Amniotic stem cell (primary cell): ENCODE measurements at regions not wholly inside any gene's neighbourhood (a gene's known extent, or its start where the extent isn't known, plus 50 kb on each side); places are given as distances from the start of the nearest gene placed in this dataset.
"Not testable (repeated sequence)": the region's sequence is repeated elsewhere in the genome, so short reads cannot be mapped to it uniquely, and the experiment has no call there.

Experiments used
- DNase-seq: peaks from one replicate; lab custom pipeline; 2025; lab: John Stamatoyannopoulos, UW

- DNase-seq: no peak
Measured at GRCh38 chr13:89052699-89053098, 1381.5 kb downstream of the SLITRK5 start.

- no peak for DNase-seq
Measured at GRCh38 chr13:89053418-89053817, 1382.2 kb downstream of the SLITRK5 start.

GRCh38 chr13:89057274-89057673 lies 1386.1 kb downstream of the SLITRK5 start:
- DNase-seq: no peak

- DNase-seq: no peak
Measured at GRCh38 chr13:89057862-89058261, 1386.7 kb downstream of the SLITRK5 start.

GRCh38 chr13:89061821-89062220 lies 1390.7 kb downstream of the SLITRK5 start:
- DNase-seq: no peak

GRCh38 chr13:89066868-89067466 lies 1395.8 kb downstream of the SLITRK5 start:
- DNase-seq: no peak

- no peak for DNase-seq
Measured at GRCh38 chr13:89072979-89073378, 1401.8 kb downstream of the SLITRK5 start.

- DNase-seq: no peak
Measured at GRCh38 chr13:89076622-89077021, 1405.5 kb downstream of the SLITRK5 start.

GRCh38 chr13:89082623-89083022 lies 1411.5 kb downstream of the SLITRK5 start:
- DNase-seq: no peak

- DNase-seq: not testable (repeated sequence)
Measured at GRCh38 chr13:89088107-89088506, 1416.9 kb downstream of the SLITRK5 start.

GRCh38 chr13:89097994-89098393 lies 1426.8 kb downstream of the SLITRK5 start:
- DNase-seq: no peak

GRCh38 chr13:89113744-89114143 lies 1442.6 kb downstream of the SLITRK5 start:
- no peak for DNase-seq

GRCh38 chr13:89115307-89115706 lies 1444.1 kb downstream of the SLITRK5 start:
- no peak for DNase-seq

GRCh38 chr13:89136678-89137077 lies 1465.5 kb downstream of the SLITRK5 start:
- no peak for DNase-seq

- DNase-seq: no peak
Measured at GRCh38 chr13:89150362-89150761, 1479.2 kb downstream of the SLITRK5 start.

- no peak for DNase-seq
Measured at GRCh38 chr13:89153941-89154340, 1482.8 kb downstream of the SLITRK5 start.

- no peak for DNase-seq
Measured at GRCh38 chr13:89163096-89163495, 1491.9 kb downstream of the SLITRK5 start.

GRCh38 chr13:89165685-89166084 lies 1494.5 kb downstream of the SLITRK5 start:
- DNase-seq: no peak

- DNase-seq: no peak
Measured at GRCh38 chr13:89169951-89170350, 1498.8 kb downstream of the SLITRK5 start.

GRCh38 chr13:89181041-89181440 lies 1509.9 kb downstream of the SLITRK5 start:
- DNase-seq: no peak

- no peak for DNase-seq
Measured at GRCh38 chr13:89199138-89199537, 1528.0 kb downstream of the SLITRK5 start.

- DNase-seq: no peak
Measured at GRCh38 chr13:89204435-89204834, 1533.3 kb downstream of the SLITRK5 start.

GRCh38 chr13:89205856-89206520 lies 1534.8 kb downstream of the SLITRK5 start:
- no peak for DNase-seq

- no peak for DNase-seq
Measured at GRCh38 chr13:89212186-89212585, 1541.0 kb downstream of the SLITRK5 start.
